ENCODE measurements at regions not wholly inside any gene's neighbourhood (a gene's known extent, or its start where the extent isn't known, plus 50 kb on each side); places are given as distances from the start of the nearest gene placed in this dataset.
A peak's percentile ranks its signal among the peaks of the same experiment; 100 is the strongest.

DNA sequence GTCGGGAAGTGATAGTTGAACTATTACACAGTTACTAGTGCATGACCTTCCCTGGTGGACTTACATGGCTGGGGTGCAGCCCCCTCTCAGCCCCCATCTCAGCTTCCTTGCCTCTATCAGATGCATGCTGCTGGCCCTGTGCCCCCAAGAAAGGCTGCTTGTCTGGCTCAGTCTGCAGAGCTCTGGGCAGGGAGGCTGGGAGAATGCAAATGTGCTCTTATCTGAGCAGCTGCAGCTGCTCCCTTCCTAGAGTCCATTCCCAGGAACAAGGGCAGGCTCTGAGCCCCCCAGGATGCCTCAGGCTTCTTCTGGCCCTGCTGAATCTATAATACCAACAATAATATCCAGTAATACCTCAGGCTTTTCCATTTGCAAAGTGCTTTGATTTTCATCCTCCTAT is 218.1 kb upstream of the SRRM4 start:
- Histone ChIP-seq H3K36me3 (ENCODE audit: control insufficient read depth, insufficient read depth, low read length) (no peaks in the 10 kb centered on the region), H3K4me2 (ENCODE audit: low read length) (no peak overlapping the region), H3K27ac (no peak overlapping the region), H3K27me3 (ENCODE audit: control insufficient read depth, insufficient read depth, low read length) (no peaks in the 10 kb centered on the region), H3K4me3 (ENCODE audit: low read depth, low read length) (no peak overlapping the region), H3K79me2 (no peaks in the 10 kb centered on the region), H3K4me1 (no peaks in the 10 kb centered on the region), H2AFZ (no peak overlapping the region), H3K9me3 (ENCODE audit: control insufficient read depth, low read length) (no peaks in the 10 kb centered on the region), H3K9ac (no peak overlapping the region)
- TF ChIP-seq CTCF (IDR thresholded peaks at IDR 0.05): no peak

DNA sequence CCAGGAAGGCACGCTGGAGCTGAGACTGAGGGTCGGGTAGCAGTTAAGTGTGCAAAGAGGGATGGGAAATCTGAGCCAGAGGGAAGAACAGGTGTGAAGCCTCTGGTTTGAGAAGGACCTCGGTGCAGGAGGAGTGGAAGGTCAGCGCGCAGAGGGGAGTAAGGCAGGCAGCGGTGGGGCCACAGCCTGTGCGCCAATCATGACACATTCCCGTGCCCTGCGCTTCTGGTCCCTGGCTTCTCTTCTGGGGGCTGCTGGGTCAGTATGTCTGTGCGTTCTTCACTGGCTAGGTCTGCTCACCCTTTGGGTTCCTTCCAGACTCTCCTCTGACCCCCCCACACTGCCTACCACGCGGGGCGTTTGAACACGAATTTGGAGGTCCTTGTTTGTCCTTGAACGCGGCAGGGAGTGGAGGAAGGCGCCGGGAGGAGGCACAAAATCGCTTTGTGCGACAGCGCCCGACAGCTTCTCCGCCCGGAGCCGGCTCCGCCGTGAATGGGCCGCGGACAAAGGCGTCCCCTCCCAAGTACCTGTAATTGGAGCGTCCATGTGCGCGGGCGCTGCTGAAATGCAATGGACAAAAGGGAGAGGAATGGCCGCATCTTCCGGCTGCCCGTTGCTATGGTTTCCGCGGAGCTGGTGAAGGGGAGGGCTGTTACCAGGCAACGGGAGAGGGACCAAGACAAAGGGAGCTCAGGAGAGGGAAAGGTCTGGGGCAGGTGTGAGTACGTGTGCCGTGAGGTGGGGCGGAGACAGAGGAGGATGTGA is 207.2 kb upstream of the SRRM4 start:
- Histone ChIP-seq H3K4me2 (ENCODE audit: low read length) (no peak overlapping the region), H3K79me2 (no peaks in the 10 kb centered on the region), H3K9ac (no peak overlapping the region), H3K36me3 (ENCODE audit: control insufficient read depth, insufficient read depth, low read length) (no peaks in the 10 kb centered on the region), H3K4me3 (ENCODE audit: low read depth, low read length) (no peak overlapping the region), H3K27ac (no peak overlapping the region), H3K4me1 (peaks cover 3% of the 10 kb centered on the region), H3K9me3 (ENCODE audit: control insufficient read depth, low read length) (no peaks in the 10 kb centered on the region), H2AFZ (peak overlapping the region; percentile 64), H3K27me3 (ENCODE audit: control insufficient read depth, insufficient read depth, low read length) (no peaks in the 10 kb centered on the region)
- TF ChIP-seq CTCF (IDR thresholded peaks at IDR 0.05): no peak

GRCh38 chr12:118777504-118777903 is 203.8 kb upstream of the SRRM4 start:
- no peaks in the 10 kb centered on the region for H3K27me3 ChIP-seq (ENCODE audit: control insufficient read depth, insufficient read depth, low read length)
- H3K4me1 ChIP-seq: peaks cover 3% of the 10 kb centered on the region
- H3K4me3 ChIP-seq (ENCODE audit: low read depth, low read length): no peak overlapping the region
- H3K36me3 ChIP-seq (ENCODE audit: control insufficient read depth, insufficient read depth, low read length): no peaks in the 10 kb centered on the region
- no peak overlapping the region for H2AFZ ChIP-seq
- H3K9me3 ChIP-seq (ENCODE audit: control insufficient read depth, low read length): no peaks in the 10 kb centered on the region
- H3K4me2 ChIP-seq (ENCODE audit: low read length): no peak overlapping the region
- no peak overlapping the region for H3K9ac ChIP-seq
- no peak for TF ChIP-seq CTCF (IDR thresholded peaks at IDR 0.05)
- H3K27ac ChIP-seq: no peak overlapping the region
- H3K79me2 ChIP-seq: no peaks in the 10 kb centered on the region

DNA sequence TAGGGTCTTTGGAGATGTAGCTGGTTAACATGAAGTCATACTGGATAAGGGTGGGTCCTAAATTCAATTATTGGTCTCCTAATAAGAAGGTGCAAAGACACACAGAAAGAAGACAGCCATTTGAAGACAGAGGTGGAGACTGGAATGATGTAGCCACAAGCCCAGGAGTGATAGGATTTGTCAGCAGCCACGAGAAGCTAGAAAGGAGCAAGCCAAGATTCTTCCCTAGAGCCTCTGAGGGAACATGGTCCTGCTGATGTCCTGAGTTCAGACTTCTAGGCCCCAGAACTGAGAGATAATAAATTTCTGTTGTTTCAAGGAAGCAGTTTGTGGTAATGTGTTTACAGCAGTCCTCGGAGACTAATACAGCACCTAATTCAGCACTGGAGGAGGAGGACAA is 203.3 kb upstream of the SRRM4 start:
- Histone ChIP-seq H3K9ac (no peak overlapping the region), H3K79me2 (no peaks in the 10 kb centered on the region), H3K4me1 (peaks cover 3% of the 10 kb centered on the region), H3K4me2 (ENCODE audit: low read length) (no peak overlapping the region), H2AFZ (no peak overlapping the region), H3K4me3 (ENCODE audit: low read depth, low read length) (no peak overlapping the region), H3K27me3 (ENCODE audit: control insufficient read depth, insufficient read depth, low read length) (no peaks in the 10 kb centered on the region), H3K9me3 (ENCODE audit: control insufficient read depth, low read length) (no peaks in the 10 kb centered on the region), H3K36me3 (ENCODE audit: control insufficient read depth, insufficient read depth, low read length) (no peaks in the 10 kb centered on the region), H3K27ac (no peak overlapping the region)
- TF ChIP-seq CTCF (IDR thresholded peaks at IDR 0.05): no peak

DNA sequence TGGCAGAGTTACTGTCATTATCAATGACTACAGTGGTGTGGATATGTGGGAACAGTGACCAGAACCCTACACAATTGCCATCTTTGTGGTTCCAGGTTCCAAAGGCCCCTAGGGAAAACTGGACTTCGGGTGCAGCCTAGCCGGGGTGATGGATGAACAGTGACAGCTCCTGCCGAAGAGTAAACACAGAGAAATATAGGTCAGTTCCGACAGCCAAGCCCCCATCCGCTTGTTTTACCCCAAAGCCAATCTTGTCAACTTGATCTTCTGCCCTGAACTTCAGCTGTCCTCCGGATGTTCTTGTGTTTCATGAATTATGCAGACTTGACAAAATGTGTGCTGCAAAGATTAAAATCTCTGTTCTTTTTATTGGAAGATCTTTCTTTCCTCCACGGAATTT is 200.4 kb upstream of the SRRM4 start:
- Histone ChIP-seq H3K36me3 (ENCODE audit: control insufficient read depth, insufficient read depth, low read length) (no peaks in the 10 kb centered on the region), H3K27ac (no peak overlapping the region), H3K27me3 (ENCODE audit: control insufficient read depth, insufficient read depth, low read length) (no peaks in the 10 kb centered on the region), H3K4me3 (ENCODE audit: low read depth, low read length) (no peak overlapping the region), H3K4me2 (ENCODE audit: low read length) (no peak overlapping the region), H3K4me1 (no peaks in the 10 kb centered on the region), H3K79me2 (no peaks in the 10 kb centered on the region), H3K9me3 (ENCODE audit: control insufficient read depth, low read length) (no peaks in the 10 kb centered on the region), H3K9ac (no peak overlapping the region), H2AFZ (no peak overlapping the region)
- TF ChIP-seq CTCF (IDR thresholded peaks at IDR 0.05): no peak
